GF-D8 (cell line): ENCODE measurements at regions not wholly inside any gene's neighbourhood (a gene's known extent, or its start where the extent isn't known, plus 50 kb on each side); places are given as distances from the start of the nearest gene placed in this dataset.

Experiments used
- DNase-seq: peaks from one replicate; lab custom pipeline; 2025; lab: John Stamatoyannopoulos, UW

GRCh38 chr6:167674486-167674885, 152.2 kb upstream of the AFDN start:
- DNase-seq = no peak

- DNase-seq = no peak
Observed at GRCh38 chr6:167676000-167676665, 150.6 kb upstream of the AFDN start.

DNA sequence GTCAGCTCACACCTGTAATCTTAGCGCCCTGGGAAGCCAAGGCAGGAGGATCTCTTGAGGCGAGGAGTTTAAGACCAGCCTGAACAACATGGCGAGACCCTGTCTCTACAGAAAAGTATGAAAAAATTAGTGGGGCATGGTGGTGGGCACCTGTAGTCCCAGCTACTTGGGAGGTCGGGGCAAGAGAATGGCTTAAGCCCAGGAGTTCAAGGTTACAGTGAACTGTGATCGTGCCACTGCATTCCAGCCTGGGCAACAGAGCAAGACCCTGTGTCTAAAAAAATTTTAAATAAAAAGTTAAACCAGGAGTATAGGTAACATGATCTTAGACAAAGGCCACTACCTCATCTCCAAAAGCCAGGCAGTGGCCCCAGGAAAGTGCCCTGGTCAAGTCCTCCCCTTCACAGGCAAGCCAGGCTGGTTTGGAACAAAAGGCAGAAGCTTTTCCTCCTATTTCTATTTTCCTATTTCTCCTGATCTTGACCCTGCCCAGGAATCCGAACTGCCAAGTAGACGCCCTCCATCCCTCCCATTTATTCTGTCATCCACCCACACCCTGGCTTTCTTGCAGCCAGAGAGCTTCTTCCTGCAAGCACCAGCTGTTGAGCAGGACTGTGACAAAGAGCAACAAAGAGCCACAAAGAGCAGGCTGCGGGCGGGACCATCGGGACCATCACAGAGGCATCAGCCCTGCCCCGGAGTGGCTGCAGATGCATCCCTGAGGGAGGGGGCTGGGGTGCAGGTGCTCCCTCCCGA, 149.9 kb upstream of the AFDN start:
- no peak for DNase-seq

DNA sequence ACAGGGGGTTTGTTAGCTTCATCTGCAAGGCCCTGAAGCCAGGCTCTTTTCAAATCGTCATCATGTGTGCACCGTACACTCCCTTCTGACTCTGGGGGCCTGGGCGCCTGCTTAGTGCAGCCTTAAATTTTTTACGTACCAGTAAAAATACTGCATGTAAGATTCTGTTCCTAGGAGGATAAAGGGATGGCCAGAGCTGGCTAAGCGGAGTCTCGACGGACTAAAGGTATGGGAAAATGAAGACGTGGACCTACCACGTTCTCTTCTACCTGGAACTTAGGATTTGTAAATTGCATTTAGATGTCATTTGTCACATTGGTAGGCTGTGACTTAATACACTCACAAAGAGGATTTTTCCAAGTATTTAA, 149.3 kb upstream of the AFDN start:
- DNase-seq = no peak

DNA sequence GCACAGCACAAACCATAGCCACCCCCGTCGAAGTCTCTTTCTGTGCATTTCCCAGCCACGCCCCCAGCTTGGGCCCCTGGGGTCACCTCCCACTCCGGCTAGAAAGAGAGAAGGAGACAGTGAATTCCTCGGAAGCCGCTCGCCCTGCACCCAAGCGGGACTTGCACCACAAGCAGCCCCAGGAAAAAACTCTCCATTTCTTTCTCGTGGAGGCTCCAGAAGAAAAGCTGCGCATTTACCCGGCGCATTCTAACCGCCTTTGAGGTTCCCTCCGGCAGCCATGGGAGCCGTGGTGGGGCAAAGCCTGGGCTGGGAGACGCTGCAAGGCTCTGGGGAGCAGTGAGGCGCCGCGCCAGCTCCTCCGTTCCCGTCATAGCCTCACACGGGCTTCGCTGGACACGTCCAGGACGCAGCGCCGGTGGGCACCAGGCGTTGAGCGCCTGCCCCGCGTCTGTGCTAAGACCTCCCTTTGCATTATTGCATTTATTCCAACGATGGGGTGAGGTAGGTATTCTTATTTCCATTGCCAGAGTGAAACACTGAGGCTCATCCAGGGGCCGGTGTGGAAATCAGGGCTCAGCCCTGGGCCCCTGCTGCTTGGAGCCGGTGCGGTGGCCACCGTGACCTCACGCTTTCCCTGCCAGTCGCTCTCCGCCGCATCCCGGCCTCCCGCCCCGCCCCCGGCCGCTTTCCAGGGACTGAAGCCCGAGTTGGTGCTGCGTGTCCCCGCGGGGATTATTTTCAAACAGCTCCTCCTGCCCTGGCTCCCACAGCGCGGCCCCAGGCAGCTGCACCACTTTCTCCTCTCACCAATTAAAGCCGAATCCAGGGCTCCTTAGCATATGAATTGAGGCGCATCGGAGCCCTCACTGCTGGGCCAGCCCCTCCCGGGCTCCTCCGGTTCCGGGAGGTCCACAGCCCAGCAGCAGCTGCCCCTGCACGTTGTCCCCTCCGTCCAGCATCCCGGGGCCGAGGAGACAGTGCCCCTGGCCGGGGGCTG, 148.3 kb upstream of the AFDN start:
- no peak for DNase-seq

DNA sequence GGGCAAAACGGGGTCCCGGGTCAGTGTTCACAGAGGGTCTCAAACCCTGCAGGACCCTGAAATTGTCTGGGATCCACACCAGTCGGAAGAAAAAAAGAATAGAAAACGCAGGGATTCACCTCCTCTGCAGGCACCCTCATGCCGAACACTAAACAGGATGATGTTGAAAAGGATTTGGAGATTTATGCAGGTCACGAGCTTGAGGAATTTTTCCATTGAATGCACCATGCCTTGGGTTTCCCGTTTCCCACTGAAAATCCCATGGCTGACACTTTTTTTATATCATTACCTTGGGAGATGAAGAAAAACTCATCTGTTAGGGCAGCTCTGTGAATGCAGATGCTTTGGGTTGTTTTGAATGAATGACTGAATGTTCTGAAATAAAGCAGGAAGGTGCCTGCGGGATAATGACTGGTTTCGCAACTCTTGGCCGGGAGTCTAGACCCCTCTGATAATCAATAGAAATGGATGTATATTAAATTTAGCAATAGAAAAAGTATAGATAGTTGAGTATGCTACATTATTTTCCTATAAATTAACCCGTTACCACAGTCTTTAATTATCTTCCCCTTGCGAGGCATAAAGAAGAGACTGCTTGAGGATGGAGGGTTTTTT, 147.5 kb upstream of the AFDN start:
- DNase-seq = no peak

DNA sequence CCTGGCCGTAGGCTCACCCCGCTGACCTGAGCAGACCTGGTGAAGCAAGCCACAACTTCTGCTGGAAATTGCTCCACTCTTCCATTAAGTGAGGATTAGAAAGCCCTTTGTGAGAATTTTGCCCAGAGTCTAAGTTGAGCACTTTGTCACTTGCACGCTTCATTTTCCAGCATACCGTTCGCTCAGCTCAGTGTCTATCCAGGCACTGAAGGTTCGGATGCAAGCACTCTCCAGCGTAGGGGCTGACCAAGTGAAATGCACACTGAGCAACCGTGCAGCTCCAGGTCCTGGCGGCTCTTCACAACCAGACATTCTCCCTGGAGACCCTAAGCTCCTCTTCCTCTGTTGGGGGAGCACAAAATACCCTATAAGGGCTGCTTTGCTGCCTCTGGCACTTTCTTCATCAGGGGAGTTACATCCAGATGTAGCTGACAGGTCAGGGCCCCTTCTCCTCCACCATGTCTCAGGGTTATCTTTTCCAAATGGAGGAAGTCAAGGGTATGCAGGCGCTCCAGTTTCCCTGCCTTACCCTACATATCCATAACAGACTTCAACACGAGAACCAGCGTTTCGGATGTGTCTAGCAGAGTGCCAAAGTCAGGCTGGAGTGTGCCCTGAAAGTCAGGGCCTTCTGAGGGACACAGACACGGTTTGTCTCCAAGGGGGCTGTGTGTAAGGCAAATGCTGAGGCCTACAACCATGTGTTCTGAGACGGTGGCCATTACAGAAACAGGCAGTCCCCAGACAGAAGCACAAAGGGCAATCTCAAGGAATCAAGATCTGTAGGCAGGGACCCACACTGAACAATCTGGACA, 146.7 kb upstream of the AFDN start:
- no peak for DNase-seq

DNA sequence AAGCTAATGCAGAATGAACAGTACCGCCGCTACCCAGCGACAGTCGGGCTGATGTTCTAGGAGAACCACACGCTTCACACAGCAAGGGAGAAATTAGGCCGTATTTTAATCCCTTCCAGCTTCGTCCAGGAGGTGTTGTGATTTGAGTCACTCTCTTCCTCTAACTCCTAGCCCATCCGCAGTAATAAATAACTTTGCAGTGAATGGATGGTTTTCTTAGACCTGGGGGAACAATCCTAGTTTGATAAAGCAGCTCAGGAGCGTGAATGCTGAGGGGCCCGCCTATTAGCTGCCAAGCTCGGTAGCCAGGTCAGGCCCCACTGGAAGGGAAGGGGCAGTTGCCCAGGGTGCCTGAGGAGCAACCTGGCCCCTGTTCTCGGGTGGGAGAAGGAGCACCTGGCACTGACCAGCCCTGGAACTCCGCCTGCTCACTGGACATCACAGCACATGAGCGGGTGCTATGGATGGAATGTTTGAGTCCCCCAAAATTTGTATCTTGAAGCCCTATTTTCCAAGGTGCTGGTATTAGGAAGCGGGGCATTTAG, 146.0 kb upstream of the AFDN start:
- DNase-seq = no peak

DNA sequence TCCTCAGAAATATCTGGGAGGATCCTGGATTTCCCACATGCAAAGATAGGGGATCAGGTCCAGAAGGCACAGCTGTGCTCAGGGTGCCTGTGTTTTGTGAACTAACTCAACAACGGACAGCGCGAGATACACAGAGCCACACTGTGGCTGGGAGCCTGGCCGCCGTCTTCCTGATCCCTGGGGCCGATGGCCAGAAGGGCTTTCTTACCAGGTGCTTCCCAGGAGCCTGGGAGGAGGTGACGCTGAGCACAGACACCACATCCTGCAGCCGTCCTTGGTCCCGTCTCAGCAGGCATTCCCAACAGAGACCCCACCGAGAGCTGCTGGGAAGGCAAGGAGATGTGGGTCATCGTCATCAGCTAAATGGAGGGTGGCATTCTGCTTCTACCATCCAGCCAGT, 144.6 kb upstream of the AFDN start:
- no peak for DNase-seq

DNA sequence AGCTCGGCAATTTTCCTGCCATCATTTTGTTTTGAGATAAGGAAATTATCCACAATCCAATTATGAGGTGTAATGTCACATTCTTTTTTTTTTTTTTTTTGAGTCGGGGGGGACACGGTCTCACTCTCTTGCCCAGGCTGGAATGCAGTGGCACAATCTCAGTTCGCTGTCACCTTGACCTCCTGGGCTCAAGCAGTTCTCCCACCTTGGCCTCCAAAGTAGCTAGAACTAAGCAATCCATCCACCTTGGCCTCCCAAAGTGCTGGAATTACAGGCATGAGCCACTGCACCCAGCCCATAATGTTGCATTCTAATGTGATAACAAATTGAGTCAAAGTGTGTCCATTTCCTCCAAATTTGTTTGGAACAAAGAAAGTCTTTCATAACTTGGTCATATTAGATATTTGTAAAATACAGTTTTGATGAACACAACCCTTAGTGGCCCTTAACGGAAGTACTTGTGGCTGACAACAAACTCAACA, 144.1 kb upstream of the AFDN start:
- no peak for DNase-seq

DNA sequence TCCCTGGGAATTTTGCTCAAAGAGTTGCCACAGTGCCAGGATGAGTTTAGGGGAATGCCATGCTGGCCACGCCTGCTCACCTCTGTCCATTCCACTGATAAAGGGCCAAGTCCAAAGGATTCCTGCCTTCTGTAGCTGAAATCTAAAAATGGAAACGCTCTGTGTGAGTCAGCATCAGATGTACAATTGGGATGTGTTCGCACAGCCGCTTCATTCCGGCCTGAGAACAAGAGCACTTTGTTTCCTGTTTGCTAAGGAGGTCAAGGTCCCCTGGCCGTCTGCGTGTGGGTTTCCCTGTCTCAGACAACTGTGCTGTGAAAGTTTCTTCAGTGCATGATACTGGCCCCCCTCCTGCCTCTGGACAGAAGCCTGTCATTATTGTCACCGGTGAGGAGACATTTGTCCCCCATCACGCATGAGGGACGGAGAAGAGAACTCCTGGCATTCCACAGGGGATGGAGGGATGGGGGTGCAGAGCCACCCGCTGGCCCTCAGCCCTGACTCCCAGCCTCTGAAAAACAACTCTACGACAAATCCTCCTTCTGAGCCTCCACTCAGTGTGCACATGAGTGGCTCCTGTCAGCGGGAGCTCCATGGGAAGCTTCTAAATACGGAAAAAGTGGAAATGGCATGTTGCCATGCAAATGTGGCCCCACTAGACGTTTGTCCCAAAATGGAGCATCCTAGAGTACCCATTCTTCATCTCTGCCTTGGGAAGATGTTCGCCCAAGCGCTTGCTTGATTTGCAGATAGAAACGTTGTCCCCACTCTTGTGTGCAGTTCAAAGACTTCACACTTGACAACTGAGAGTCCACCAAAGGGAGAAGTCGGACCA, 143.5 kb upstream of the AFDN start:
- DNase-seq = no peak

- no peak for DNase-seq
Observed at GRCh38 chr6:167684276-167685104, 142.2 kb upstream of the AFDN start.

- no peak for DNase-seq
Observed at GRCh38 chr6:167685654-167686053, 141.1 kb upstream of the AFDN start.

- DNase-seq = no peak
Observed at GRCh38 chr6:167686204-167686893, 140.4 kb upstream of the AFDN start.

DNA sequence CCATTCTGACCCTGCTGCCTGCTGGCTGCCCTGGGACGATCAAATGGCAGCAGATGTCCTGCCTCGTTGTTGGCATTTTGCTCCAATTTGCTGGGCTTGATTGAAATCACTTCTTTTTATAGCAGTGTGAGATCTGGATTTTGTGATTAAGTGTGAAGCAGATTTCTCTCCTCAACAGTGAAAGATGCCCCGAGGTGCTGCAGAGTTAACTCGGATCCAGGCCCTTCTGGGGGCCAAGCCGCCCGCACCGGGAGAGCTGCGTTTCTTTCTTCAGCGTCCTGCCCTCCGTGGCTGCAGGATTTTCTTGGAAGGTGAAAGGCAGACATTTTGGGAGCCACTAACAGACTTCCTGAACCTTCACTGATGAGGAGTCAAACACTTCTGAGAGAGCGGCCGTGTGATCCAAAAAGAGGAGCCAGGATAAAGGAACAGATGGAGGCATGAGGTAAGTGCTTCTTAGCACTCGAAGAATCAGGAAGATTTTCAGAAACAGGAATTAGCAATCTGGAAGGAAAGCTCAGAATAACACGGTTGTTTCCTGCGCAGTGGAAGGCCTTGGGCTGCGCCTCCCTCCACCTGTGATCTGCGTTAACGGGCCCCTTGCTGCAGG, 139.5 kb upstream of the AFDN start:
- DNase-seq = no peak

- DNase-seq = no peak
Observed at GRCh38 chr6:167688123-167688522, 138.6 kb upstream of the AFDN start.

DNA sequence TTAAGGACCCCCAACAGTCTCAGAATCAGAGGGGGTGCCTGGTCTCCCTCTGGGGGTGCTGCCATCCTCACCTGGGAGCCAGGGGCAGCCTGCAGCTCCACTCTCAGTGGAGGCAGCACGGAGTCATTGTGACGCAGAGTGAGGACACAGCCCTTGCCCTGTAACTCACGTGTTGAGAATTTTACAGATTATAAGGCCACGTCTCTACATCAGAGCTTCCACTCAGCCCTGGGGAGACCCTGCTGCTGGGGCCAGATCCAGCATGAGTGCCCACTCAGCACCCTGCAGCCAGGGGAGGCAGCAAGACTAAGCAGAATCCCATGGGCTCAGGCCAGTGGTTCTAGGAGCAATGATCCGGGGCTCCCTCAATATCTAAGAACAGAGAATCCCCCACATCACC, 137.4 kb upstream of the AFDN start:
- no peak for DNase-seq

DNA sequence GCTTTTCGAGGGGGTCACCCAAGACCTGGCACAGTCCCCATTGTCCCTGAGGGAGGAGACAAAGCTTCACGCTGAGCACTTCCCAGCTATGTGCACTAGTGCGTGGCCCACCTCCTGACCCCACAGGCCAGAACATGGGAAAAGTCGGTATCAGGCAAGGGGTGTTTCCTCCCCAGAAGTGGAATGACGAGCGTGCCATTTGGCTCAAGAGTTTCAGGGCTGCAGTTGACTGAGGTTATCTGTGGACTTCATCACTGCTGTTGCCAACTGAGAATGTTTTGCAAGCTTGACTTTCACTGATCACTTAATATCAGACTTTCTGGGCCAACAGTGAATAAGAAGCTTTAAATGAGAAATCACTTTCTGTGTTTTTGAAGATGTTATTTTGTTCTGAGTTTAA, 137.0 kb upstream of the AFDN start:
- DNase-seq = no peak
